ENCODE measurements at regions not wholly inside any gene's neighbourhood (a gene's known extent, or its start where the extent isn't known, plus 50 kb on each side); places are given as distances from the start of the nearest gene placed in this dataset.

DNA sequence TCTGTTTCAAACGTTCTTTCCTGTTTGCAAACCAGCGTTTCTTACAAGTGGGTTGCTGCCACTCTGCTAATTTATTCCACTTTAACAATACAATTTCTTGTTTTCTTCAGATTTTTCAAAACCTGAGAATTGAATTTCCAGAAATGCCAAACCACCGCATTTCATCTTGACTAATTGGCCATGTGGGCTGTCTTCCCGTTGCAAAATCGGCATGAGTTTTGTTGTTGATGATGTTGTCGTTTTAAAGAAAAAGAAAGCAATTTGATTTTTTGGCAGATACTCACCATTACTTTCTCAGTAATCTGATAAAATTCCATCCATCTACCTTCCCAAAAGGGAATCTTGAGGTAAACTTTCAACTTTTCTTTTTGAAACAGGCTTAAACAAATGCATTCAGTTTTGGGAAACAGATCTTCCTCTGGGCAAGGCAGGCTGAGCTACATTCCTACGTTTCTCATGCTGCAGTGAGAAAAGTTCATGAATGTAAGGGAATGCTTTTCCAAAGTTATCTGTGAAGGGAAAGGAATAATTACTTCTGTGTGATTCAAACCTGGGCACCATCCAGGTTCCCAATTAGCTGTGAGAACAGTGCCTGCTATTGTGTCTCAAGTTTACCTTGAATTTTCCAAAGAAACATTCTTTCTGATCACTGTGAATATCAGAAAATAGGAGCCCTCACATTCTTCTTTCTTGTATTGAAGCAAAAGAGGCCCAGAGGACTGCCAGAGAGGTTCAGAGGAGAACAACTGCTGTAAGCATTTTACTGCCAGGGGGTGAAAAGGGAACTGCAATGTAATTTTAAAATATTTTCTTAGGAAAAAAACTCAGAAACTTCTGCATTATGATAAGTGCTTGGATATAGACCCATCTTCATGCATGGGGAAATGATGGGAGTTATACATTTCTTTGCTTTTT is 100.7 kb upstream of the TUT7 start (continued):
- TF ChIP-seq HES4 (CRISPR knock-in tag; IDR thresholded peaks at IDR 0.05; ENCODE audit: borderline replicate concordance) (no peak), FOXO1 (CRISPR knock-in tag; IDR thresholded peaks at IDR 0.05) (no peak), NFE2 (CRISPR knock-in tag; IDR thresholded peaks at IDR 0.05) (no peak), CCDC6 (CRISPR knock-in tag; IDR thresholded peaks at IDR 0.05) (no peak), RBM39 (IDR thresholded peaks at IDR 0.05; ENCODE audit: low read depth, low read length, poor library complexity, severe bottlenecking) (no peak), ZNF775 (CRISPR knock-in tag; IDR thresholded peaks at IDR 0.05; ENCODE audit: borderline replicate concordance) (no peak)
- TF ChIP-seq, protein P1, sequence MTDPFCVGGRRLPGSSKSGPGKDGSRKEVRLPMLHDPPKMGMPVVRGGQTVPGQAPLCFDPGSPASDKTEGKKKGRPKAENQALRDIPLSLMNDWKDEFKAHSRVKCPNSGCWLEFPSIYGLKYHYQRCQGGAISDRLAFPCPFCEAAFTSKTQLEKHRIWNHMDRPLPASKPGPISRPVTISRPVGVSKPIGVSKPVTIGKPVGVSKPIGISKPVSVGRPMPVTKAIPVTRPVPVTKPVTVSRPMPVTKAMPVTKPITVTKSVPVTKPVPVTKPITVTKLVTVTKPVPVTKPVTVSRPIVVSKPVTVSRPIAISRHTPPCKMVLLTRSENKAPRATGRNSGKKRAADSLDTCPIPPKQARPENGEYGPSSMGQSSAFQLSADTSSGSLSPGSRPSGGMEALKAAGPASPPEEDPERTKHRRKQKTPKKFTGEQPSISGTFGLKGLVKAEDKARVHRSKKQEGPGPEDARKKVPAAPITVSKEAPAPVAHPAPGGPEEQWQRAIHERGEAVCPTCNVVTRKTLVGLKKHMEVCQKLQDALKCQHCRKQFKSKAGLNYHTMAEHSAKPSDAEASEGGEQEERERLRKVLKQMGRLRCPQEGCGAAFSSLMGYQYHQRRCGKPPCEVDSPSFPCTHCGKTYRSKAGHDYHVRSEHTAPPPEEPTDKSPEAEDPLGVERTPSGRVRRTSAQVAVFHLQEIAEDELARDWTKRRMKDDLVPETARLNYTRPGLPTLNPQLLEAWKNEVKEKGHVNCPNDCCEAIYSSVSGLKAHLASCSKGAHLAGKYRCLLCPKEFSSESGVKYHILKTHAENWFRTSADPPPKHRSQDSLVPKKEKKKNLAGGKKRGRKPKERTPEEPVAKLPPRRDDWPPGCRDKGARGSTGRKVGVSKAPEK (CRISPR knock-in tag; IDR thresholded peaks at IDR 0.05; ENCODE audit: borderline replicate concordance) = no peak

- no peaks in the 10 kb centered on the region for H4K20me1 ChIP-seq (ENCODE audit: insufficient read depth, low read length)
- ChIA-PET CTCF (ENCODE audit: low intra/inter-chr PET ratio, low total read pairs) (no interaction called here), POLR2A (no interaction called here)
- no peaks in the 10 kb centered on the region for H3K36me3 ChIP-seq (replicated peaks in 1 of 2; ENCODE audit: control insufficient read depth in 1 of 2, insufficient read depth in 2 of 2, low read length in 2 of 2)
- no peaks in the 10 kb centered on the region for H3K79me2 ChIP-seq (ENCODE audit: insufficient read depth, low read length)
- intact Hi-C loops (cut with micrococcal nuclease; ENCODE audit: unreplicated experiment) (no loop called here), in situ Hi-C loops (cut with HindIII; ENCODE audit: extremely low pct_ligation_motif_present, low pct_unique_long_range_greater_than_20kb) (no loop called here)
- 8% methylated on average over 3 of the region's 3 CpGs for WGBS (ENCODE audit: low lambda C conversion rate)
- DNase-seq (ENCODE audit: low spot score) = peak; percentile 6
- no peak for FAIRE-seq
- no peak overlapping the region for H2AFZ ChIP-seq (ENCODE audit: low read length)
- H3K4me1 ChIP-seq (ENCODE audit: insufficient read depth, low read length) = peaks cover 9% of the 10 kb centered on the region; the same call in 1 of the 2 replicates
- H3K9ac ChIP-seq (ENCODE audit: insufficient read depth, low read depth, low read length) = no peak overlapping the region
- no peak overlapping the region for H3K27ac ChIP-seq (ENCODE audit: extremely low read length, insufficient read depth, low read length)
- BruUV-seq (replicated peaks) = no TSS peak
- H3K27me3 ChIP-seq (ENCODE audit: control insufficient read depth in 1 of 2, insufficient read depth in 2 of 2, low read length in 2 of 2) = peaks cover 0 to 4% of the 10 kb centered on the region in 2 experiments; a peak in 1 of 5 replicates
- H3K4me2 ChIP-seq (ENCODE audit: low read depth, low read length) = no peak overlapping the region
- no peak overlapping the region for H3K4me3 ChIP-seq (replicated peaks in 1 of 3; ENCODE audit: insufficient read depth in 1 of 3, low read depth in 2 of 3, low read length in 3 of 3)
- no peaks in the 10 kb centered on the region for H3K9me3 ChIP-seq (ENCODE audit: low read length)
- ATAC-seq = peak; percentile 83
- TF ChIP-seq TEAD2 (CRISPR knock-in tag; IDR thresholded peaks at IDR 0.05) (no peak), ZNF562 (CRISPR knock-in tag; IDR thresholded peaks at IDR 0.05; ENCODE audit: borderline replicate concordance) (no peak), TBL1XR1 (IDR thresholded peaks at IDR 0.05; ENCODE audit: borderline replicate concordance, low read length, partially characterized antibody) (no peak), SAP130 (CRISPR knock-in tag; IDR thresholded peaks at IDR 0.05; ENCODE audit: low read depth) (no peak), ZFP82 (CRISPR knock-in tag; IDR thresholded peaks at IDR 0.05; ENCODE audit: borderline replicate concordance) (no peak), ZNF709 (CRISPR knock-in tag; IDR thresholded peaks at IDR 0.05) (no peak), ZNF20 (CRISPR knock-in tag; IDR thresholded peaks at IDR 0.05) (no peak), HNRNPLL (IDR thresholded peaks at IDR 0.05; ENCODE audit: low read depth, low read length, poor library complexity, severe bottlenecking) (no peak), RXRA (CRISPR knock-in tag; IDR thresholded peaks at IDR 0.05) (no peak)
- TF ChIP-seq, protein P2, sequence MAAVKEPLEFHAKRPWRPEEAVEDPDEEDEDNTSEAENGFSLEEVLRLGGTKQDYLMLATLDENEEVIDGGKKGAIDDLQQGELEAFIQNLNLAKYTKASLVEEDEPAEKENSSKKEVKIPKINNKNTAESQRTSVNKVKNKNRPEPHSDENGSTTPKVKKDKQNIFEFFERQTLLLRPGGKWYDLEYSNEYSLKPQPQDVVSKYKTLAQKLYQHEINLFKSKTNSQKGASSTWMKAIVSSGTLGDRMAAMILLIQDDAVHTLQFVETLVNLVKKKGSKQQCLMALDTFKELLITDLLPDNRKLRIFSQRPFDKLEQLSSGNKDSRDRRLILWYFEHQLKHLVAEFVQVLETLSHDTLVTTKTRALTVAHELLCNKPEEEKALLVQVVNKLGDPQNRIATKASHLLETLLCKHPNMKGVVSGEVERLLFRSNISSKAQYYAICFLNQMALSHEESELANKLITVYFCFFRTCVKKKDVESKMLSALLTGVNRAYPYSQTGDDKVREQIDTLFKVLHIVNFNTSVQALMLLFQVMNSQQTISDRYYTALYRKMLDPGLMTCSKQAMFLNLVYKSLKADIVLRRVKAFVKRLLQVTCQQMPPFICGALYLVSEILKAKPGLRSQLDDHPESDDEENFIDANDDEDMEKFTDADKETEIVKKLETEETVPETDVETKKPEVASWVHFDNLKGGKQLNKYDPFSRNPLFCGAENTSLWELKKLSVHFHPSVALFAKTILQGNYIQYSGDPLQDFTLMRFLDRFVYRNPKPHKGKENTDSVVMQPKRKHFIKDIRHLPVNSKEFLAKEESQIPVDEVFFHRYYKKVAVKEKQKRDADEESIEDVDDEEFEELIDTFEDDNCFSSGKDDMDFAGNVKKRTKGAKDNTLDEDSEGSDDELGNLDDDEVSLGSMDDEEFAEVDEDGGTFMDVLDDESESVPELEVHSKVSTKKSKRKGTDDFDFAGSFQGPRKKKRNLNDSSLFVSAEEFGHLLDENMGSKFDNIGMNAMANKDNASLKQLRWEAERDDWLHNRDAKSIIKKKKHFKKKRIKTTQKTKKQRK (IDR thresholded peaks at IDR 0.05; ENCODE audit: low read length) = no peak
These were observed 98.1 kb upstream of the TUT7 start for GRCh38 chr9:86452201-86452828.

Data from HepG2 (cell line).